GM10266 (cell line): ENCODE measurements at regions not wholly inside any gene's neighbourhood (a gene's known extent, or its start where the extent isn't known, plus 50 kb on each side); places are given as distances from the start of the nearest gene placed in this dataset.

Experiments used
- DNase-seq: peaks from one replicate; pipeline ENCODE4 v3.0.0; 2012; ENCODE audit errors: extremely low spot score
- CTCF ChIP-seq: IDR thresholded peaks from 2 replicates; pipeline ENCODE4 v1.5.1; 2012; ENCODE audit warnings: mild to moderate bottlenecking, low read depth; ENCODE audit not compliant: control insufficient read depth, insufficient read depth; ENCODE audit errors: missing control alignments

- DNase-seq = no peak
Measured at GRCh38 chr13:111513766-111514609, 193.5 kb downstream of the TEX29 start.

GRCh38 chr13:111514610-111515306 lies 194.3 kb downstream of the TEX29 start:
- DNase-seq = no peak
- no peak for TF ChIP-seq CTCF

More at GRCh38 chr13:111513766-111514609, 193.5 kb downstream of the TEX29 start:
- no peak for TF ChIP-seq CTCF

GRCh38 chr13:111515307-111515617 lies 194.8 kb downstream of the TEX29 start:
- no peak for DNase-seq
- no peak for TF ChIP-seq CTCF

- DNase-seq = no peak
- TF ChIP-seq CTCF = no peak
Measured at GRCh38 chr13:111515635-111516034, 195.2 kb downstream of the TEX29 start.

GRCh38 chr13:111516712-111517640 lies 196.5 kb downstream of the TEX29 start:
- no peak for TF ChIP-seq CTCF
- no peak for DNase-seq

GRCh38 chr13:111517641-111518010 lies 197.2 kb downstream of the TEX29 start:
- no peak for DNase-seq

More at GRCh38 chr13:111517641-111518010, 197.2 kb downstream of the TEX29 start:
- no peak for TF ChIP-seq CTCF
